ENCODE measurements at regions not wholly inside any gene's neighbourhood (a gene's known extent, or its start where the extent isn't known, plus 50 kb on each side); places are given as distances from the start of the nearest gene placed in this dataset.

DNA sequence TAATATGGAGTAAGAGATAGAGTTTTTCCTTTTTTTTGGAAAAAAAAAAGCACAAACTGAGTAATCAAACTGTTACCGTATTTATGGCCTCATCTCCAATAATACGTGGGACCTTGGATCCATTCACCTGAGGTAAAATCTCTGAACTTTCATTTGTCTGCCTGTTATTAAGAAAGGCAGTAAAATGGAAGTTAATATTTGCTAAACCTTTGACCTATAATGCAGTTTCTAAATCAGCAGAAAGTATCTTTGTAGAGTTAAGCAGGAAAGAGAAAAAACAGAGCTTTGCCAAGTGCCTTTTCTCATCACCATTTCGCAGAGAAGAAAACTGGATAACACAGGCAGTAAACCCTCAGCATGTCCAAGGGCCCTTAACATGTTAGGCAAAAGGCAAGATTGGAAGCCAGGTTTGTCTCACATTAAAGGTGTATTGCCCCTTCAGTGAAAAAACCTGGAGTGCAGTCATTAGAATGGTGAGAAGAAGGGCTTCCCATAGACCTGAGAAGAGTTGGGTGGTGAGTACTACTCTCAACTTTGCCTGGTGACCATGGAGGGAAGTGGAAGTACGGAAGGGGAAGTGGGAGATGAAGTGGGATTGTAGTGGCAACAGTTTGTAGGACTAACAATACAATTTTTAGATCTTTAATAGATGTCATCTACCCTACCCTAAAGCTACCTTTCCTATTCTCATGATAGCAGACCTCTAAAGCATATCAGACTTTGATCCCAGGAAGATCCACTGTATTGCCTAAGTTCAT, 65.4 kb upstream of the GRAMD2B start:
- CTCF ChIA-PET = interaction anchor here (1.1 to 9.3 kb wide), 6 partner anchors 14 to 186 kb away, joined by 3 to 89 read pairs (median 6); no protein-coding TSS in a partner anchor
- POLR2A ChIA-PET = no interaction called here

DNA sequence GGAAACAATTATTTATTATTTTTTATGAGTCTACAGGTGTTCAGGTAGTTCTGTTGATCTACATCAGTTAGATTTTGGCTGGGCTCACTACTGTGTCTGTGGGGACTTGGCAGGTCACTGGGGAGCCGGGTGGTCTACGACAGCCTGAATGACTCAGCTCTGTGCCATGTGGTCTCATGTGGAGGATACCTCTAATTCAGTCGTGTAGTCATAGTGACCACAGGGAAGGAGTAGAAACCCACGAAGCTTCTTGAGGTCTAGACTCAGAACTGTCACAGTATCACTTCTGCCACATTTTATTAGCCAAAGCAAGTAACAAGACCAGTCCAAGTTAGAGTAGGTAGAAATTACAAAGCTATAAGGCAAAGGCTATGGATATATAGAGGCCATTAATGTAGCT, 64.7 kb upstream of the GRAMD2B start:
- ATAC-seq (peak; percentile 43), DNase-seq (peak; percentile 28)
- POLR2A ChIA-PET = no interaction called here
- peaks cover 11% of the 10 kb centered on the region for H3K27me3 Mint-ChIP-seq (ENCODE audit: low read depth)
- H3K4me3 Mint-ChIP-seq = no peak overlapping the region
- no peak overlapping the region for H3K27ac Mint-ChIP-seq
- CTCF ChIA-PET = interaction anchor here (1.2 to 9.3 kb wide), 5 partner anchors 13 to 185 kb away, joined by 5 to 89 read pairs (median 6); no protein-coding TSS in a partner anchor
- no peaks in the 10 kb centered on the region for H3K9me3 Mint-ChIP-seq (ENCODE audit: insufficient read depth)
- H3K36me3 Mint-ChIP-seq (ENCODE audit: low read depth) = no peaks in the 10 kb centered on the region
- peaks cover 30% of the 10 kb centered on the region for H3K4me1 Mint-ChIP-seq (ENCODE audit: low read depth)

More for the DNA sequence above, 65.4 kb upstream of the GRAMD2B start:
- Mint-ChIP-seq H3K4me1 (ENCODE audit: low read depth) (peaks cover 30% of the 10 kb centered on the region), H3K36me3 (ENCODE audit: low read depth) (no peaks in the 10 kb centered on the region), H3K27ac (no peak overlapping the region), H3K9me3 (ENCODE audit: insufficient read depth) (no peaks in the 10 kb centered on the region), H3K27me3 (ENCODE audit: low read depth) (peaks cover 11% of the 10 kb centered on the region), H3K4me3 (no peak overlapping the region)
- ATAC-seq (no peak), DNase-seq (no peak)

DNA sequence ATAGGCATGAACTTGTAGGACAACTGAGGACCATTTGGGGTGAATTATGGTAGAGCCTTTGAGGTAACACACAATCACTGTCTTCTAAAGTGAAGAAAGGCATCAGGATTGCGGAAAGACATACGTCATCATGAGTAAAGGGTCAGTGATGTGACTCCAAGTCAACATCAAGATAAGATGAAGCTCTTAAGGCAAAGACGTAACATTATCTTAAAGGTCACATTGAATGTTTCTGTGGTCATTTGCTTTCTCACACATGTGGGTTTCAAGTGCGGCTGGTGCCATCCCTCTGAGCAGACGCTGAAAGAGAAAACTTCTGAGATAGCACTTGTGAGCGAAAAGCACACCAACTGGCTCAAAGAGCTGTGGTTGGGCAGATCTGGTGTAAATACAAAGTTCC, 63.3 kb upstream of the GRAMD2B start:
- peaks cover 11% of the 10 kb centered on the region for H3K27me3 Mint-ChIP-seq (ENCODE audit: low read depth)
- no peaks in the 10 kb centered on the region for H3K36me3 Mint-ChIP-seq (ENCODE audit: low read depth)
- no peak overlapping the region for H3K4me3 Mint-ChIP-seq
- H3K27ac Mint-ChIP-seq = no peak overlapping the region
- H3K9me3 Mint-ChIP-seq (ENCODE audit: insufficient read depth) = no peaks in the 10 kb centered on the region
- H3K4me1 Mint-ChIP-seq (ENCODE audit: low read depth) = peaks cover 24% of the 10 kb centered on the region
- DNase-seq (no peak), ATAC-seq (no peak)
- ChIA-PET CTCF (interaction anchor here (1.2 to 9.3 kb wide), 2 partner anchors 140 to 184 kb away, joined by 4 to 89 read pairs; no protein-coding TSS in a partner anchor), POLR2A (no interaction called here)

DNA sequence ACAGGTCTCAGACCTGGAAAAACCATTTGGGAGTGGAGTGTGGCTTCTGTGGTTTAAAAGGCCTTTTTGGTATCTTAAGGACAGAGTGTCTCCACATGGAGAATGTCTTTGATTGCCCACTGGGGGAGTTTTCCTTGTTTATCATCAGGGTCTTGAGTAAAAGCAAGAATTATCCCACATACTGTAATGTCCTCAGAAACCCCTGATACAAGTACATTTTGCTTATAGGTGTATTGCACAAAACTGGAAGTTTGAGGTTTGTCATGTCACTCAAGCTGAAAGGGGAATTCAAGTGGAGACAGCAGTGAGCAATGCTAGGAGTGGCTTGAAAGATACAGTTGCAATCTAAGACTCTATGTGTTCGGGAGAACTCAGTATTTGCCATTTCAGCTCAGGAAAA, 62.7 kb upstream of the GRAMD2B start:
- CTCF ChIA-PET = interaction anchor here (0.8 to 9.3 kb wide), 3 partner anchors 140 to 418 kb away, joined by 3 to 89 read pairs (median 4); no protein-coding TSS in a partner anchor
- Mint-ChIP-seq H3K27ac (no peak overlapping the region), H3K9me3 (ENCODE audit: insufficient read depth) (no peaks in the 10 kb centered on the region), H3K4me3 (no peak overlapping the region), H3K27me3 (ENCODE audit: low read depth) (peaks cover 11% of the 10 kb centered on the region), H3K4me1 (ENCODE audit: low read depth) (peaks cover 18% of the 10 kb centered on the region), H3K36me3 (ENCODE audit: low read depth) (no peaks in the 10 kb centered on the region)
- DNase-seq = no peak
- POLR2A ChIA-PET = no interaction called here
- ATAC-seq = no peak

DNA sequence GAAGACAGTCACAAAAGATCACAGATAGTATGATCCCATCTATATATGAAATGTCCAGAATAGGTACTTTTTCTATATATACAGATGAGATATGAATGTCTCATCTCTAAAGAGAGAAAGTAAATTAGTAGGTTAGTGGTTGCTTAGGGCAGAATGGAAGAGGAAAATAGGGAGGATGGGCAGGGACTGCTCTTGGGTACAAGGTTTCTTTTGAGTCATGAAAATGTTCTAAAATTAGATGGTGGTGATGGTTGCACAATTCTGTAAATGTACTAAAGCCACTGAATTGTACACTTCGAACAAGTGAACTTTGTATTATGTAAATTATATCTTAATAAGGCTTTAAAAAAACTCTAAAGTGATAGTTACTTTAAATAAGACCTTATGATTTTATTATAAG, 59.6 kb upstream of the GRAMD2B start:
- Mint-ChIP-seq H3K4me1 (ENCODE audit: low read depth) (peaks cover 15% of the 10 kb centered on the region), H3K27ac (no peak overlapping the region), H3K27me3 (ENCODE audit: low read depth) (peaks cover 11% of the 10 kb centered on the region), H3K36me3 (ENCODE audit: low read depth) (no peaks in the 10 kb centered on the region), H3K9me3 (ENCODE audit: insufficient read depth) (no peaks in the 10 kb centered on the region), H3K4me3 (no peak overlapping the region)
- ATAC-seq (no peak), DNase-seq (no peak)
- ChIA-PET CTCF (no interaction called here), POLR2A (no interaction called here)

DNA sequence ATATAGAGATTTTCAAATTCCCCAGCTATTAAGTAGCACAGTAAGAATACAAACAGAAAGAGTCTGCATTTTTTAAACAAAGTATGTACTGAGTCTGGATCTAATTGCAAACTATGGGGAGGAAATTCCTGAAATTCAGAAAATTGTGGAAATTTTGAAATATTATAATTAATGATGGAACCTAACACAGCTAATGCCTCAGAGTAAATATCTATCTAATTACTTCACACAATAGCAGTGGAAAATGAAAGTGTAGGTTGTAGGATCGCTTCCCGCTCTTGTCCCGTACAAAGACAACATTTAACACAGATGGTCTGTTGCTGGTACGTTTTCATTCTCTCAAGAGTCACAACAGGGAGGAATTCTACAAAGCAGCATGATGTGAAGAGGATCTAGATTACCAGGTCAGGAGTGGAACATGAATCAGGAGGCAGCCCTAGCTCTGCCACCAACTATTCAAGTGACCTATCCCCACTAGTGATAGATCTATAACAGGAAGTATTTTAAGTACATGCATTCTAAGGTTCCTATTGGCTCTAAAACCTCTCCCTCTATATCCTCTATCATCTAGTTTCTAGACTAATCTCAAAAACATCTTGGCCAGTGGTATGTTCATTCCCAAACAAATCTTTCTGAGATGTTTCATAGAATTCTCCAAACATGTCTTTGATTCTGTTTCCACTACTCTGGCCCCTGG, 58.9 kb upstream of the GRAMD2B start:
- H3K4me1 Mint-ChIP-seq (ENCODE audit: low read depth) = peaks cover 14% of the 10 kb centered on the region
- H3K27me3 Mint-ChIP-seq (ENCODE audit: low read depth) = peaks cover 14% of the 10 kb centered on the region
- ChIA-PET POLR2A (no interaction called here), CTCF (no interaction called here)
- H3K36me3 Mint-ChIP-seq (ENCODE audit: low read depth) = no peaks in the 10 kb centered on the region
- DNase-seq = no peak
- H3K27ac Mint-ChIP-seq = no peak overlapping the region
- H3K9me3 Mint-ChIP-seq (ENCODE audit: insufficient read depth) = no peaks in the 10 kb centered on the region
- no peak for ATAC-seq
- no peak overlapping the region for H3K4me3 Mint-ChIP-seq

DNA sequence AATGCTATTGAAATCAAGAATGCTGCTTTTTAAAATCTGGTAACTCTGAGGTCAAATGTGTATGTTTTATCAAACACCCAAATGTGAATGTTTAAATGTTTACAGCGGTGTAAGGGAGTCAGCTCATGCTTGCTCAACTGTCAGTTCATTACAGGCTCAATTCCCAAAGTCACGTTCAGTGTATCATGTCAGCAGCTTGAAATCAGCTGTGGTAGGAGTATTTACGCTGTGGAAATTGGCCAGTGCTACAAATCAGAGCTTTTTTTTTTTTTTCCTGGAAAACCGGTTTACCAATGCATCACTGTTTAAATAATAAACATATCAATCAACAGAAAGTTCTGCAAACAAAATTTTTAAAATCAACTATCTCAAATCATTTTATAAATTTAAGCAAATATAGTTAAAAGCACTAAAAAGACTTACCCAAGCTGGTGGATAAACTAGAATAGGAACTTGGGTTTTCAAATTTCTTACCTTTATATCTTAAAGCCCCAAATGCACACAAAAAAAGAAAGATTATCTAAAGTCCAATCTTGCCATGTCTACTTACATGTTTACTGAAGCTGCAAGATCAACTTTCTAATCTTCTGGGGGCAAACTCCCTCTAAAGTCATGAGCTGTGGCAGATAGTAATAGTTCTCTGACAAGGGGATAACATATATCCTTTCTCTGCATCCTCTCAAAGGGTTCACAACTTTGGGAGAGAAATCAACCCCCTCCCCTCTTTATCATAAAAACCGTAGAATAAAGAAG, 57.6 kb upstream of the GRAMD2B start:
- Mint-ChIP-seq H3K9me3 (ENCODE audit: insufficient read depth) (no peaks in the 10 kb centered on the region), H3K36me3 (ENCODE audit: low read depth) (no peaks in the 10 kb centered on the region), H3K27ac (no peak overlapping the region), H3K4me1 (ENCODE audit: low read depth) (peaks cover 5% of the 10 kb centered on the region), H3K27me3 (ENCODE audit: low read depth) (peaks cover 6% of the 10 kb centered on the region), H3K4me3 (no peak overlapping the region)
- DNase-seq (no peak), ATAC-seq (no peak)
- CTCF ChIA-PET = interaction anchor here (1.1 to 1.4 kb wide), 2 partner anchors 12 to 135 kb away, joined by 5 to 9 read pairs; no protein-coding TSS in a partner anchor
- POLR2A ChIA-PET = interaction anchor here (1.3 kb wide), 1 partner anchor 57 kb away, joined by 4 read pairs; the partner anchor contains the start of gene GRAMD2B

DNA sequence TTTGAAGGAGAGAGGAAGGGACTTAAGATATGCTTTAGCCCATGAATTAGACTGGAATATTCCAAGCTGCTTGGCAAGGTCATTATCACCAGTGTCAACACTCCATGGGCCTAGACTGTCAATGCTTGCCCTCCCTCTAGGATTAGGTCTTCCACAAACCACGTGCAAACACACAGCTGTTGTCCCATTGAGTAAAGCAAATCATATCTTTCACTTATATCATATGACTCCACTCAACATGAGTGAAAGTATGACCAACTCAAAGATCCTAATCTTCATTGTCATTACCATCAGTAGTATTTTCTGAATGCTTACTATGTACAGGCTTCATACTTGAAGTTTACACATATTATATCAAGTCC, 57.0 kb upstream of the GRAMD2B start:
- POLR2A ChIA-PET = interaction anchor here (1.3 kb wide), 1 partner anchor 57 kb away, joined by 4 read pairs; the partner anchor contains the start of gene GRAMD2B
- Mint-ChIP-seq H3K27ac (no peak overlapping the region), H3K9me3 (ENCODE audit: insufficient read depth) (no peaks in the 10 kb centered on the region), H3K27me3 (ENCODE audit: low read depth) (peaks cover 6% of the 10 kb centered on the region), H3K4me3 (no peak overlapping the region), H3K36me3 (ENCODE audit: low read depth) (no peaks in the 10 kb centered on the region), H3K4me1 (ENCODE audit: low read depth) (peaks cover 2% of the 10 kb centered on the region)
- ATAC-seq (no peak), DNase-seq (no peak)
- CTCF ChIA-PET = interaction anchor here (1.1 to 1.4 kb wide), 2 partner anchors 13 to 134 kb away, joined by 5 to 9 read pairs; no protein-coding TSS in a partner anchor

DNA sequence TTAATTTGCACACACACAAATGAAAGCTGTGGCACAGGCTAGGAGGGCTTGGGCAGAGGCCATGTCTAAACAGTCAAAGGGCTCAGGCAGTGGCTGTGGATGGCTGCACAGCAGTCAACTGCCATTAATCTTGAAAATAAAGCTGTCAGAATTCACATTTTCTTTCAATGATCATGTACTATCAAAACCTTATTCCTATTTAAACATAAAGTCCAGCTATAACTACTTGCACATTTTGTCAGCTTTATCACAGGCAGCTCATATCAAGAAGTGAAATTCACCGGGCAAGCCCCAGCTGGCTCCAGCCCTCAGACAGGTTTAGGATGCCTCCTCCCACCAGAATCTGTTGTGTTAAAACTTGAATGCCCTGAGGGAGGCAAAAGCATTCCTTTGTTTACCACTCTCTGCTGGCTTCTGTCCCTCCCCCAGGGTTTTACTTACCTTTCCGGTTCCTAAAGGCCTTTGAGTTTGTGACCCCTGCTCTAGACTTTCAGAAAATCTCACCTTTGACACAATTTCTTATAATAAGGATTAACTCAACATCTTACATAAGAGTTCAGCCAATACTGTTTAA, 54.9 kb upstream of the GRAMD2B start:
- no peak overlapping the region for H3K4me3 Mint-ChIP-seq
- H3K27me3 Mint-ChIP-seq (ENCODE audit: low read depth) = peaks cover 3% of the 10 kb centered on the region
- H3K36me3 Mint-ChIP-seq (ENCODE audit: low read depth) = no peaks in the 10 kb centered on the region
- CTCF ChIA-PET = interaction anchor here (3.7 kb wide), 1 partner anchor 132 kb away, joined by 9 read pairs; no protein-coding TSS in a partner anchor
- no peak overlapping the region for H3K27ac Mint-ChIP-seq
- DNase-seq (no peak), ATAC-seq (no peak)
- H3K9me3 Mint-ChIP-seq (ENCODE audit: insufficient read depth) = no peaks in the 10 kb centered on the region
- peaks cover 2% of the 10 kb centered on the region for H3K4me1 Mint-ChIP-seq (ENCODE audit: low read depth)
- POLR2A ChIA-PET = interaction anchor here (0.7 kb wide), 1 partner anchor 132 kb away, joined by 3 read pairs; no protein-coding TSS in a partner anchor

DNA sequence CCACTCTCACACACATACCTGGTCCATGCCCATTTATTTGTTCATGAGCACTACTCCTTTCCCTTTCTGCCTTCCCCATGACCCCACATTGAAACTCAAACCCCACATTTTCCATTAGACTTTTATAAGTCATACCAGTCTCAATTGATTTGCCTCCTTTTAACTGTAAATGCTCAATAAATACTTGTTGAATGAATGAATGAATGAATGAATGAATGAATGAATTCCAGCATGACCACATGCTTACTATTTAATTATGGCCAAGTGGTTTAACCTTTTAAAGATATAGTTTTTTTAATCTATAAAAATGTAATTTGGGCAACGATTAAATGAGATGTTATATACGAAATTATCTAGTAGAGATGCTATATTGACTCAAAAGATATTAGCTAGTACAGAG, 54.1 kb upstream of the GRAMD2B start:
- ATAC-seq (no peak), DNase-seq (no peak)
- H3K9me3 Mint-ChIP-seq (ENCODE audit: insufficient read depth) = no peaks in the 10 kb centered on the region
- ChIA-PET POLR2A (no interaction called here), CTCF (interaction anchor here (0.7 to 3.7 kb wide), 2 partner anchors 54 to 131 kb away, joined by 3 to 9 read pairs; partner anchors contain the start of gene GRAMD2B)
- no peaks in the 10 kb centered on the region for H3K36me3 Mint-ChIP-seq (ENCODE audit: low read depth)
- H3K4me1 Mint-ChIP-seq (ENCODE audit: low read depth) = peaks cover 8% of the 10 kb centered on the region
- no peak overlapping the region for H3K27ac Mint-ChIP-seq
- H3K27me3 Mint-ChIP-seq (ENCODE audit: low read depth) = peaks cover 3% of the 10 kb centered on the region
- no peak overlapping the region for H3K4me3 Mint-ChIP-seq

DNA sequence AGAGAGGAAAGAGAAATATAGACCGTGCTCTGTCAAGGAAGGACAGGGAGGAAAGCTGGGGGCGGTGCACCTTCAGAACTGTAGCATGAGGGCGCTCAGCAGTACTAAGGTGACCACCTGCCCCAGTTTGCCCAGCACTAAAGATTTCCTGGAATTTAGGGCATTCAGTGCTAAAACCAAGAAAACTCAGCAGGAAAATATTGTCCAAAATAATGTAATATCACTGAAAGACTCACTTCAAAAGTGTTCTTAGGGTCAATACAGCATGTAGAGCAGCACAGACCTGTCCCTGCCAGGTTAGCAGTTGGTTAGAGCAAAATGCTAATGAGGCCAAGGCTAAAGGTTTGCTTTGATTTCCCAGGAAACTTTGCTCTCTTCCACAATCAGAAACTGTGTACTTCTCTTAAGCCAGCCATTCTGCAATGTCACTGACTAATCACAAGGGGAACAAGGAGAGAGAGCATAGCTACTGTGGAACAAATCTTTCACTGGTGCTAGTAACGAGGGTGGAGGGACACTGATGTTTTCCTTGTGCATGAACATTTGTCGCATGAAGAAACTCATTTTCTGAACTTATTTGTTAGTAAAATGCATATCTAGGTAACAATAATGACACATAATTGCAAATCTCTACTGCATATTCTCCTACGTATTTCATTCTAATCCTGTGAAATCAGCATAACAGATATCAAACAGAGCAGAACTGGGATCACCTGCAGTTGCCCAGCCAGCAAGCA, 53.0 kb upstream of the GRAMD2B start:
- CTCF ChIA-PET = interaction anchor here (0.7 to 3.7 kb wide), 2 partner anchors 53 to 130 kb away, joined by 3 to 9 read pairs; partner anchors contain the start of gene GRAMD2B
- ATAC-seq = no peak
- POLR2A ChIA-PET = interaction anchor here (0.6 kb wide), 1 partner anchor 125 kb away, joined by 4 read pairs; no protein-coding TSS in a partner anchor
- DNase-seq = no peak
- Mint-ChIP-seq H3K4me3 (no peak overlapping the region), H3K27ac (no peak overlapping the region), H3K36me3 (ENCODE audit: low read depth) (no peaks in the 10 kb centered on the region), H3K9me3 (ENCODE audit: insufficient read depth) (no peaks in the 10 kb centered on the region), H3K4me1 (ENCODE audit: low read depth) (peaks cover 12% of the 10 kb centered on the region), H3K27me3 (ENCODE audit: low read depth) (peaks cover 3% of the 10 kb centered on the region)
